Caki2 (cell line): ENCODE measurements at regions not wholly inside any gene's neighbourhood (a gene's known extent, or its start where the extent isn't known, plus 50 kb on each side); places are given as distances from the start of the nearest gene placed in this dataset.
A peak's percentile ranks its signal among the peaks of the same experiment; 100 is the strongest.
"Not testable (repeated sequence)": the region's sequence is repeated elsewhere in the genome, so short reads cannot be mapped to it uniquely, and the experiment has no call there.

ENCODE experiments used
- DNase-seq: peaks from one replicate; pipeline ENCODE4 v3.0.0-alpha.2; 2015; ENCODE audit warnings: low read depth
- in situ Hi-C: cut with HindIII; loops from 2 replicates; pipeline ENCODE4 v1.10.0; 2016; ENCODE audit warnings: low sequenced_read_pairs, low pct_unique_long_range_greater_than_20kb, mixed read lengths

DNA sequence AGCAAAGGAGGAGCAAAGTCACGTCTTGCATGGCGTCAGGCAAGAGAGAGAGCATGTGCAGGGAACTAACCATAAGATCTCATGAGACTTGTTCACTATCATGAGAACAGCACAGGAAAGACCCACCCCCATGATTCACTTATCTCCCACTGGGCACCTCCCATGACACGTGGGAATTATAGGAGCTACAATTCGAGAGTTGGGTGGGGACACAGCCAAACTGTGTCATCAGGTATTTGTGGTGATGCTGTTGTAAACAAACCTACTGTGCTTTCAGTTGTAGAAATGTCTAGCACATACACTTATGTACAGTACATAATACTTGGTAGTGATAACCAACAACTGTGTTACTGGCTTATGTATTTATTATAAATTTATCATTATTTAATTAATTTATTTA is 128.3 kb downstream of the UTRN start:
- in situ Hi-C loops: no loop called here

DNA sequence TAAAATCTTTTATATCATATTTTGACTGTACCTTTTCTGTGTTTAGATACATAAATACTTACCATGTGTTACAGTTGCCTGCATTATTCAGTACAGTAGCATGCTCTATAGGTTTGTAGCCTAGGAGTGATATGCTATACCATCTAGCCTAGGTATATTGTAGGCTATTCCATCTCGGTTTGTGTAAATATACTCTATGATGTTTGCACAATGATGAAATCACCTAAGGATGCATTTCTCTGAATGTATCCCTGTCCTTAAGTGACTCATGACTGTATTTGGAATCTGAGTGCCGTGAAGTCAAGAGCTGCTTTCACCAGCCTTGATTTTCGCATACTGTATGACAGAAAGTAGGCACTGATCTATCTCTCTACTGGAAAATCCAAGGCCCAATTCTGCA is 129.9 kb downstream of the UTRN start:
- DNase-seq: no peak
- in situ Hi-C loops: no loop called here

More for the DNA sequence above, 128.3 kb downstream of the UTRN start:
- peak; percentile 31 for DNase-seq

DNA sequence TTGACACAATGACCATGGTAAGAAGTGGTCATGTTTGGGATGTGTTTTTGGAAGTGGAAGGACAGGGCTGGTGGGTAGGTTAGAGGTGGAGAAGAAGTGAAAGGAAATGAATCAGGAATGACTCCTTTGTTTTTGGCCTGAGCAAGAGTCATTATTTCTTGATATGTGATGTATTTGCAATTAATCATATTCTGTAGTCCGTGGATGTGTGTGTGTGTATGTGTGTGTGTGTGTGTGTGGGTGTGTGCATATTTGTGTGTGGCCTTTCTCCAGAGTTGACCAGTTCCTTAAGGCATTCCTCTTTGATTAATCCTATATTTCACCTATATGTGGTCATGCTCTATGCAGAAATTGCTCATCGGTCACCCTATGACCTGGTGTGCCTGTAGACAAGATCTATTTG is 130.7 kb downstream of the UTRN start:
- peak; percentile 38 for DNase-seq
- in situ Hi-C loops: no loop called here

DNA sequence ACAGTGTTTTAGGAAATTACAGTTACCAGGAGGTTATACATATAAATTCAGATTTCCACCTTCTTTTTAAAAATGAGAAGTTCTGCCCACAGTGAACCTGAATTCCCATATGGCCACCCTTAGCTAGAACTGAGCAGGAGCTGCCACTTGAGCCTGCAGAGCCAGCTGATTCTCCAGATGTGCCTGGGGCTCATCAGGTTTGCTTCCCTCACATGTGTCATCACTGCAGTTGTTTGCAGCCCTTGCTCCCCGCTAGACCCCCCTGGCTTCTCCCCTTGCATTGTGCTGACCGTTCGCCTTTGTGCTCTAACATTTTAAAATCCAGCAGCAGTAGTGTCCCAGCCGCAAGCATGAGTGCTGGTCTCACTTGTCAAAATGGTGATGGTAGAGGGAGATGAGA is 131.1 kb downstream of the UTRN start:
- in situ Hi-C loops: no loop called here
- no peak for DNase-seq

DNA sequence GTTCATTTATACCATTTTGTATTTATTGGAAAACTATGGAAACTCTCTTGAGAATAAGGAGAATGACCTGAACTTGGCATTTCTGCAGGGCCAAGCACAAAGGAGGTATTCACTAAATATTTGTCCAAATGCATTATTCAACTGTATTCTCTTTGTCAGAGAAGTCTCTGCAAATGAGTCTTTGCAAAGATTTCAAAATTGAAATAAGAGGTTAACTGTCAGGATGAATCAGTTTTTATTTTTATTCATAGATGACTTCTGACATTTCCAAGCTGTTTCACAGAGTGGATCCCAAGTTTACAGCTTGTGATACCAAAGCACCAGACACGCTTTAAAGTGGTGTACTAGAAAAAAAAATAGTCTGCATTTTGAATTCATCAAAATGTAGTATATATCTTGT is 131.6 kb downstream of the UTRN start:
- no peak for DNase-seq
- in situ Hi-C loops: no loop called here

DNA sequence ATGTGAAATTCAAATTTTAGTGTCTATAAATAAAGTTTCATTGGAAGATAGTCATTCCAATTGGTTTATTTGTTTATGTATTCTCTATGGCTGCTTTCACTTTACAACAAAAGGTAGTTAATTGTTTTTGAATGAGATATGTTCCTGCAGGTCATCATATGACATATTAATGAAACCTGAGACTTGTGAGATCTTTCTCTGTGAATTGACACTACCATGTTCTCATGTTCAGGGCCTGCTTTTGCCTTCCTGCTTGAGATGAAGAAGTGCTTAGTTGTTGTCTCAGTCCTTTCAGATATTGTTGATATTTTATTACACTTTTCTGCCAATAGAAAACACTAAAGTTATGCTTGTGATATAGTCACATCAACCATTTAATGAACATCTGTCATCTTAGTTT is 132.5 kb downstream of the UTRN start:
- in situ Hi-C loops: no loop called here
- DNase-seq: no peak

DNA sequence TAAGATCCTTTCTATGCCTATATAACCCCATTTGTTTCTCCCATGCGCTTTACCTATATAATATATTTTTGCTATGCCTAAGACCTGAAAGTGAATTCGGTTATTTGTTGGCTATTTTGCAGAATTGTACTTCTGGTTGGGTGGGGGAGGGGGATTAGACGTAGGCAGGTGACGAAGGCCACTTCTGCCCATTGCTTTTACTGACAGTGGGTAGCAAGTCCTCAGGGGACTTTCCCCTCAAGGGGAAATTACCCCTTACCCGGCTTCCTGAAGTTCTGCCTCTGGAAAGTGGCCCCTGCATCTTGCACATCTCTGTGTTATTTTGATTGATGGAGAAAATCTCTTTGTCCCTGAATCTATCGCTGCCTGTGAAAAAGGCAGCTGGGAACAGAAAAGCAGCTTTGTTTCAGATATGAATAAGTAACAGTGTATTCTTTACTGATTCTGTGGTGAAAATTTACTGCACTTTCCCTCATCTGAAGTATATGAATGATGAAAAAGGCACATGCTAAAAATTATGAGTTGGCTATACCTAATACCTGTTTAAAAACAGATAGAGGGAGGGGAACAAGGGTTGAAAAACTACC is 133.9 kb downstream of the UTRN start:
- DNase-seq: no peak
- in situ Hi-C loops: no loop called here

DNA sequence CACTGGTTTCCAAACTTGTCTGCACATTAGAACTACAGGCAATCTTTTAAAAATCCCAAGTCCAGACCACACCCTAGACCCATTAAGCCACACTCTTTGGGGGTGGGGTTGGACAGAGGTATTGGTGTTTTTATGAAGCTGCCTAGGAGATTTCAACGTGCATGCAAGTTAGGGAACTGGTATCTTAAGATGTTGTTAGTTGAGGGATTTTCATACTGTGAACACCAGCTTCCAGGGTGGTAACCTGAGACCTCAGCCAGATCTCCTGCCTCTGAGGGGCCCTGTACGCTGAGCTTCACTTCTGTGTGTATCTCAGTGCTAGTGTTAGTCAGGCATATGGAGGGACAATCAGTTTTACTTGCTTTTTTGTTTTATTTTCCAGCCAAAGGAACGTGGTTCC is 138.0 kb downstream of the UTRN start:
- in situ Hi-C loops: no loop called here
- no peak for DNase-seq

DNA sequence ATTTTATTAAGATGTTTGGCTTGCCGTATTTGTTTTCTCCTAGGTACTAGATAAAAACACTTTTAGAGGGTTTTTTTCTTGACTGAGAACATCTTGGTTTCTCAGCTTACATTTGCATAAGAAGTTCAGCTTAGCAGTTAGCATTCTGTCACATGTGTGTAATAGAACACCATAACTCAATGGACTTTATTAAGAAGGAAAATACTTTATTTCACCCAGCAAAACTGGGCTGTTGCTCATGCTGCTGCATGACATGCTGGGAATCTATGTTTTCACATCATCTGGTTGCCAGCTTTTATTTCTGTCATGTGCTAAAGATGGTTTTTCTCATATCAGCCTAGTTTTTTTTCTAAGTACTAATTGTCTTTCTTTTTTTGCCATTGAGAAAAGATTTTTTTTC is 144.6 kb downstream of the UTRN start:
- in situ Hi-C loops: no loop called here
- DNase-seq: no peak

DNA sequence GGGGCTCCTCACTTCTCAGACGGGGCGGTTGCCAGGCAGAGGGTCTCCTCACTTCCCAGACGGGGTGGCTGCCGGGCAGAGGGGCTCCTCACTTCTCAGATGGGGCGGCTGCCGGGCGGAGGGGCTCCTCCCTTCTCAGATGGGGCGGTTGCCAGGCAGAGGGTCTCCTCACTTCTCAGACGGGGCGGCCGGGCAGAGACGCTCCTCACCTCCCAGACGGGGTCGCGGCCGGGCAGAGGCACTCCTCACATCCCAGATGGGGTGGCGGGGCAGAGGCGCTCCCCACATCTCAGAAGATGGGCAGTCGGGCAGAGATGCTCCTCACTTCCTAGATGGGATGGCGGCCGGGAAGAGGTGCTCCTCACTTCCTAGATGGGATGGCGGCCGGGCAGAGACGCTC is 148.3 kb downstream of the UTRN start:
- in situ Hi-C loops, DNase-seq: not testable (repeated sequence)

DNA sequence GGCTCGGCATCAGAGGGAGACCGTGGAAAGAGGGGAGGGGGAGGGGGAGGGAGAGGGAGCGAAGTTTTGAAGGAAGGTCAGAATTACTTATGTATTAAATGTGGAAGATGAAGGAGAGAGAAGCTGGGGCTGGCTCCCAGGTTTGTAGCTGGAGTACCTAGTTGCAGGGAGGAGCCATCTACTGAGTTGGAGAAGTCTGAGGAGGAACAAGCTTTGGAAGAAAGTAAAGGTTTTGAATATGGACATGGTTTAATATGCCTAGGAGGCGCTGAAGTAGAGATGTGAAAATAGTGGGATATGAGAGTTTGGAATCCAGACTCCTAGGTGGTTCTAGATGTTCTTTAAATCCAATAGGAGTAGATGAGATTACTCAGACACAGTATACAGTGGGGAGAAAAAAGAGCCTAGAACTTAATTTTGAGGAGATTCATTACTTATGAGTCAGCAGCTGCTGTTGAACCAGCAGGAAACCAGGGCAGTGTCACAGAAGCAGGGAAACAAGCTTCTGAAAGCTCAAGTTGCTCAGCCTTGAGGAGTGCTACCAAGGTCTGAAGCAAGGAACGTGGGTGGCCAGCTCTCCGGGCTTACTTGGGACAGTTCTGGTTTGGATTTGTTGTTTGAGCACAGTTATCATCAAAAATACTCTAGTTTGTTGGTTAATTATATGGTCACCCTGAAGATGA is 149.3 kb downstream of the UTRN start:
- DNase-seq: peak; percentile 23
- in situ Hi-C loops: no loop called here

DNA sequence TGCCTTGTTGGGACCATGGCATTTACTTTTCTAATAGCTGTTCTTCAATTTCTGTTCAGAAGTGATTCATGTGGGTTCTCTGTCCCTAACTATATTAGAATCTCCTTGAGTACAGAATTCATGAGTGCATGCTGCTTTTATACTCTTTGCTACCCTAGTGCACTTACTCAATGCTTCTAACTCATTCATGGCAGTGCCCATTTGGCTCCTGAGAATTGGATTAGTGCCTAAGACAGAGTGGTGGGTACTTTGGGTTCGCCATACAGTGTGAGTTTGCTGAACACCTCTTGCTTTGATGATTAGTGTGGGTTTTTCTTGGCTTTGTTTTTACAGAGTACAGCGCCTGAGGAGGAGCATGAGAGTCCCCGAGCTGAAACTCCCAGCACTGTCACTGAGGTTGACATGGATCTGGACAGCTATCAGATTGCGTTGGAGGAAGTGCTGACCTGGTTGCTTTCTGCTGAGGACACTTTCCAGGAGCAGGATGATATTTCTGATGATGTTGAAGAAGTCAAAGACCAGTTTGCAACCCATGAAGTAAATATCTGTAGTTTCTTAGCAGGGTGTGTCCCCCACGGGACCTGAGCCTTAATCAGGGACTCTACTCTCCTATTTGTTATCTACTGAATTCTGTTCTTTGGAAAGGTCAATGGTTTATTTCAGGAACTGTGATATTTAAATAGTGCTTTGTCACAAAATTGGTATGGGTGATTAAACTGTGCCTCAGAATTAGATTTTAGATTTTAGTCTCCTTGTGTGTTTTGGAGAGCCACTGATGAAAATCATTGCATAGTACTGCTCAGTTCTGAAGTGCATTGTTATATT is 150.7 kb downstream of the UTRN start:
- in situ Hi-C loops: no loop called here
- DNase-seq: no peak

DNA sequence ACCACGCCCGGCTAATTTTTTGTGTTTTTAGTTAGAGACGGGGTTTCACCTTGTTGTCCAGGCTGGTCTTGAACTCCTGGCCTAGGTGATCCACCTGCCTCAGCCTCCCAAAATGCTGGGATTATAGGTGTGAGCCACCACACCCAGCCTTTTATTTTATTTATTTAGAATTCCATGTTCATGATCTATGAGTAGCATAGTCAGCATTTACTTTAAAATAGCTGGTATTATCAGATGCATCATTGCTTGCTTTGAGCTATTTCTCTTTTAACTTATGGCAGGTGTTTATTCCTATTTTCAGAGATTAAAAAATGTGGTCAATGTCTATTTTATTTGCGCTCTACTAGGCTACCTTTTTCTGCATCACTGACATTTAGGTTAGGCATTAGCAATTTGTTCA is 152.0 kb downstream of the UTRN start:
- in situ Hi-C loops: no loop called here
- no peak for DNase-seq

DNA sequence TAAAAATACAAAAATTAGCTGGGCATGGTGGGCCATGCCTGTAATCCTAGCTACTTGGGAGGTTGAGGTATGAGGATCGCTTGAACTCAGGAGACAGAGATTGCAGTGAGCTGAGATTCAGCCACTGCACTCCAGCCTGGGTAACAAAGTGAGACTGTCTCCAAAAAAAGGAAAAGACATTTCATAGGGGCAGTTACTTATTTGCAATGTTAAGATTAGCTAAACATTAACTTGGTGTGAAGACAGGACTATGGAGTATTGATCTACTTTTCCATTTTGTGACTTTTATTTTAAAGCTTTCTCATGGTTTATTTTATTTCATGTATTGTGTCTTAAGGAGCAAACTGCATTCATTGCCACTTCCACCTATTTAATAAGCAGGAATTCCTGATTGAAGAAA is 153.0 kb downstream of the UTRN start:
- DNase-seq: no peak
- in situ Hi-C loops: no loop called here

DNA sequence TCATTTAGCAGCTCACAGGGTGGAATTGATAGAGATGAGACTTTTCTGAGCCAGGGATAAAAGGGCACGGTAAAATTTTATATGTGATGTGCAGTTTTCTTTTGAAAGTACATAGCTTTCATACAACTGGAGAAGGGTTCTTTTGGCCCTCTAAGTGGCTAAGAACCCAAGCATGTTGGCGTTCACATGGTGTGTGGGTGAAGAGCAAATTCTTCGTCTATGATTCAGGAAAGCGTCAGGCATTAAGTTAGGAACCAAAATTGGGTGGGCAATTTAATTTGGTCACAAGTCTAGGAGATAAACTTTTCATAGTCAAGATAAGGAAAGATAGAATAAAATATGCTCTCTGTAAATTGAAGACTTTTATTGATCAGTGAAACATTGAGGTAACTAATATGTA is 153.9 kb downstream of the UTRN start:
- DNase-seq: no peak
- in situ Hi-C loops: no loop called here

DNA sequence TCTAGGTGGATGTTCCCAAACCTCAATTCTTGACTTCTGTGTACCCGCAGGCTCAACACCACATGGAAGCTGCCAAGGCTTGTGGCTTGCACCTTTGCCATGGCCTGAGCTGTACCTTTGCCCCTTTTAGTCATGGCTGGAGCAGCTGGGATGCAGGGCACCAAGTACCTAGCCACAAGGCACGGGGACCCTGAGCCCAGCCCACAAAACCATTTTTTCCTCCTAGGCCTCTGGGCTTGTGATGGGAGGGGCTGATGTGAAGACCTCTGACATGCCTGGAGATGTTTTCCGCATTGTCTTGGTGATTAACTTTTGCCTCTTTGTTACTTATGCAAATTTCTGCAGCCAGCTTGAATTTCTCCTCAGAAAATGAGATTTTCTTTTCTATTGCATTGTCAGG is 156.7 kb downstream of the UTRN start:
- DNase-seq, in situ Hi-C loops: not testable (repeated sequence)

DNA sequence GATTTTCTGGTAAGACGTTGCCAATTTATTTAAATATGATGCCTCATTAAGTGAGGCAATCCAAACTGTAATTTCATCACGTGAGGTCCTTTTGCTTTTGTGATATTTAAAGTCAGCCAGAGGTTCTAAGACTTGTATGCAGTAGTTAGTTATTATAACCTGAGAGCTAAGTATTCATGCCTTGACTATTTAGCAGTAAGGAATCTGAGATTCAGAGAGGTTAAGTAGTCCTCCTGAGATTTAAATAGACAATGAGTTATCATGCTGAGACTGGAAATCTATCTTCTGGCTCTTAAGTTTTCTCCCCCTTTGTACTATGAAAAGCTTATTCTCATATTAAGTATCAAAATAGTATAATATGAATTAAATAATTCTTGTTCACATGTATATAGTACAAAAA is 158.0 kb downstream of the UTRN start:
- no peak for DNase-seq
- in situ Hi-C loops: no loop called here

DNA sequence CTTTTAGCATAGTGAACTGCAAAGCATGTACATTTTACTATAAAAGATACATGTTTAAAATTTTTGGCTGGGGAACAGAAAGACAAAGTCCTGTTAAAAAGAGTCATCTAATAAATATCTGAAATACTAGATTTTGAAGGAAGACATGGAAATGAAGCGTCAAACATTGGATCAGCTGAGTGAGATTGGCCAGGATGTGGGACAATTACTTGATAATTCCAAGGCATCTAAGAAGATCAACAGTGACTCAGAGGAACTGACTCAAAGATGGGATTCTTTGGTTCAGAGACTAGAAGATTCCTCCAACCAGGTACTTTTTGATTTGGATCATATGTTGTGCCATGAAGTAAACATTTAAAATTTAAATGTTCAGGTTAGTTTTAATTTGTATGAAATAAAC is 162.3 kb downstream of the UTRN start:
- in situ Hi-C loops: no loop called here
- DNase-seq: no peak

DNA sequence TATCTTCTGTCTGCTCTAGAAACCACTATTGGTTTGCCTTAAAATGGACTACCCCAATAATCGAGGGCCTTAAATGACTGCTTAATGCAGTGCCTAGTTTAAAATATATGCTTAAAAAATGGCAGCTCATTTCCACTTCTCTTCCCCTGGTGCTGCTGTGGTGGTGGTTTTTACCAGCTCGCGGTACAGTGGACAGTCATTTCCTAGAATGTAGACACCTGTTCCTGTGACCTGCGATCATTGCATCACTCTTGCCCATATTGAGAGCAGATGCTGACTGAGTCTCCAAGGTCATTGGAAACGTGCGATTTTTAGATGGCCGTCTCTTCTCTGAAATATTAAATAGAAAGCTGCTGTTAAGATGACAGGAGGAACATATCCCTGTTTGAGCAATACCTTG is 164.1 kb downstream of the UTRN start:
- no peak for DNase-seq
- in situ Hi-C loops: no loop called here
